PC-3 (cell line): ENCODE measurements at regions not wholly inside any gene's neighbourhood (a gene's known extent, or its start where the extent isn't known, plus 50 kb on each side); places are given as distances from the start of the nearest gene placed in this dataset.

Experiments used
- ATAC-seq: fragments of 200-7000 bp; cut with Tn5 transposase; 2 replicates; pipeline ENCODE4 v1.9.1; 2020; ENCODE audit warnings: mild to moderate bottlenecking, moderate library complexity
- BruUV-seq: library from RNA; stranded (reverse); fragments of 400-500 nt; replicated peaks from 2 replicates; lab custom pipeline; 2021; lab: Mats Ljungman, UMichigan
- CTCF ChIA-PET: fragments of 300-600 bp; sonication (Branson Sonifier 250); formaldehyde crosslinking; loops from one replicate; lab custom pipeline; 2022; ENCODE audit warnings: antibody characterized with exemption; lab: Charles Lee
- POLR2A ChIA-PET: fragments of 300-600 bp; sonication (Branson Sonifier 250); formaldehyde crosslinking; loops from one replicate; lab custom pipeline; 2022; ENCODE audit warnings: antibody characterized with exemption; ENCODE audit not compliant: unreplicated experiment; lab: Charles Lee
- DNase-seq: peaks from one replicate; pipeline ENCODE4 v3.0.0-alpha.2; 2015
- H2AFZ ChIP-seq: fragments of 300-600 bp; sonication (generic); 2 replicates; pipeline ENCODE4 v1.6.0; 2016; ENCODE audit warnings: antibody characterized with exemption, low read length
- H3F3A ChIP-seq: fragments of 300-600 bp; sonication (generic); one replicate; pipeline ENCODE4 v1.6.0; 2017; ENCODE audit warnings: antibody characterized with exemption, low read length, control low read depth, mild to moderate bottlenecking; ENCODE audit not compliant: unreplicated experiment
- H3K27ac ChIP-seq: fragments of 300-600 bp; sonication (generic); 2 replicates; pipeline ENCODE4 v1.5.1; 2016; ENCODE audit warnings: mild to moderate bottlenecking, low read length
- H3K27me3 ChIP-seq: fragments of 300-600 bp; sonication (generic); 2 replicates; pipeline ENCODE4 v1.6.1; 2016; ENCODE audit warnings: low read length, mixed read lengths
- H3K36me3 ChIP-seq: fragments of 300-600 bp; sonication (generic); 2 replicates; pipeline ENCODE4 v1.6.1; 2016; ENCODE audit warnings: low read depth, mixed run types, low read length, mixed read lengths
- H3K4me1 ChIP-seq: fragments of 300-600 bp; sonication (generic); 2 replicates; pipeline ENCODE4 v1.5.1; 2016; ENCODE audit warnings: low read length; ENCODE audit not compliant: insufficient read depth
- H3K4me2 ChIP-seq: fragments of 300-600 bp; sonication (generic); 2 replicates; pipeline ENCODE4 v1.6.0; 2016; ENCODE audit warnings: low read length
- H3K4me3 ChIP-seq: fragments of 300-600 bp; sonication (generic); 2 replicates; pipeline ENCODE4 v1.5.1; 2016; ENCODE audit warnings: mild to moderate bottlenecking, low read length, mixed read lengths
- H3K79me2 ChIP-seq: fragments of 300-600 bp; sonication (generic); 2 replicates; pipeline ENCODE4 v1.6.1; 2017; ENCODE audit warnings: low read length, mixed read lengths
- H3K9ac ChIP-seq: fragments of 300-600 bp; sonication (generic); 2 replicates; pipeline ENCODE4 v1.6.0; 2016; ENCODE audit warnings: mild to moderate bottlenecking, low read length
- H3K9me2 ChIP-seq: fragments of 300-600 bp; sonication (generic); replicated peaks from 2 replicates; pipeline ENCODE4 v1.6.1; 2016; ENCODE audit warnings: mixed run types, low read length, mixed read lengths
- H3K9me3 ChIP-seq: fragments of 300-600 bp; sonication (generic); 2 replicates; pipeline ENCODE4 v1.6.1; 2016; ENCODE audit warnings: low read length, mixed read lengths
- H4K20me1 ChIP-seq: fragments of 300-600 bp; sonication (generic); 2 replicates; pipeline ENCODE4 v1.6.1; 2016; ENCODE audit warnings: low read length, mixed read lengths
- EZH2 ChIP-seq: fragments of 300-600 bp; sonication (generic); IDR thresholded peaks from one replicate; pipeline ENCODE4 v1.6.1; 2017; ENCODE audit warnings: antibody characterized with exemption, mild to moderate bottlenecking, low read length; ENCODE audit not compliant: unreplicated experiment
- EZH2phosphoT487 ChIP-seq: fragments of 300-600 bp; sonication (generic); IDR thresholded peaks from 2 replicates; pipeline ENCODE4 v1.6.1; 2018; ENCODE audit warnings: mild to moderate bottlenecking, antibody characterized with exemption, low read length, borderline replicate concordance
- intact Hi-C: fragments of 100-400 bp; cut with micrococcal nuclease; formaldehyde crosslinking; loops from 2 replicates; pipeline ENCODE4 v1.9.0; 2023
- TF ChIP-seq, protein P1 (sequence below): fragments of 300-600 bp; sonication (generic); conservative IDR thresholded peaks from 2 replicates; pipeline ENCODE4 v1.5.1; 2017; ENCODE audit warnings: antibody characterized with exemption, low read depth, mild to moderate bottlenecking, low read length

DNA sequence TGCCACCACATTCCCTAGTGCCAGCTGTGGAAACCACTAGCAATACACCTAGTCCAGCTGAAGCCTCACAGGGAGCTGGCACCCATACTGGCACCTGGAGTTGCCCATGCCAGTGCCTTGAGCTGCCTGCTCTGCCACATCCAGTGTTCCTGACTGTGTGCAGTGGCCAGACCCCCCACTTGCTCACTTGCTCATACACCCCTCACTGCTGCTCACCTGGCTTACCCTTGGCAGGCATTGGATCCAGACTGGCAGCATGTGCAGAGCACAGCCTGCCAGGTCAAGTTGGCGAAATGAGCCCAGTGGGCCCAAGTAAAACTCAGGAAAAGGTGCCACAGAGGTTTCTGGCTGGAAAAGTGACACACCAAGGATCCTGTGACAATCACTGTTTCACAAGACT lies 1618.6 kb upstream of the PRMT6 start:
- no peaks in the 10 kb centered on the region for H3F3A ChIP-seq
- no peak overlapping the region for H3K4me2 ChIP-seq
- no peak overlapping the region for H3K27ac ChIP-seq
- intact Hi-C loops = no loop called here
- DNase-seq (no peak), ATAC-seq (no peak)
- no peaks in the 10 kb centered on the region for H3K36me3 ChIP-seq
- no peak overlapping the region for H3K4me3 ChIP-seq
- no peaks in the 10 kb centered on the region for H3K9me3 ChIP-seq
- H3K9me2 ChIP-seq = no peaks in the 10 kb centered on the region
- no peaks in the 10 kb centered on the region for H3K27me3 ChIP-seq
- no peak overlapping the region for H2AFZ ChIP-seq
- no TSS peak for BruUV-seq
- no peaks in the 10 kb centered on the region for H3K79me2 ChIP-seq
- TF ChIP-seq, protein P1, sequence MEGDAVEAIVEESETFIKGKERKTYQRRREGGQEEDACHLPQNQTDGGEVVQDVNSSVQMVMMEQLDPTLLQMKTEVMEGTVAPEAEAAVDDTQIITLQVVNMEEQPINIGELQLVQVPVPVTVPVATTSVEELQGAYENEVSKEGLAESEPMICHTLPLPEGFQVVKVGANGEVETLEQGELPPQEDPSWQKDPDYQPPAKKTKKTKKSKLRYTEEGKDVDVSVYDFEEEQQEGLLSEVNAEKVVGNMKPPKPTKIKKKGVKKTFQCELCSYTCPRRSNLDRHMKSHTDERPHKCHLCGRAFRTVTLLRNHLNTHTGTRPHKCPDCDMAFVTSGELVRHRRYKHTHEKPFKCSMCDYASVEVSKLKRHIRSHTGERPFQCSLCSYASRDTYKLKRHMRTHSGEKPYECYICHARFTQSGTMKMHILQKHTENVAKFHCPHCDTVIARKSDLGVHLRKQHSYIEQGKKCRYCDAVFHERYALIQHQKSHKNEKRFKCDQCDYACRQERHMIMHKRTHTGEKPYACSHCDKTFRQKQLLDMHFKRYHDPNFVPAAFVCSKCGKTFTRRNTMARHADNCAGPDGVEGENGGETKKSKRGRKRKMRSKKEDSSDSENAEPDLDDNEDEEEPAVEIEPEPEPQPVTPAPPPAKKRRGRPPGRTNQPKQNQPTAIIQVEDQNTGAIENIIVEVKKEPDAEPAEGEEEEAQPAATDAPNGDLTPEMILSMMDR = no peak
- TF ChIP-seq EZH2 (no peak), EZH2phosphoT487 (no peak)
- CTCF ChIA-PET = no interaction called here
- POLR2A ChIA-PET = no interaction called here
- H3K4me1 ChIP-seq = no peaks in the 10 kb centered on the region
- H4K20me1 ChIP-seq = no peaks in the 10 kb centered on the region
- no peak overlapping the region for H3K9ac ChIP-seq

DNA sequence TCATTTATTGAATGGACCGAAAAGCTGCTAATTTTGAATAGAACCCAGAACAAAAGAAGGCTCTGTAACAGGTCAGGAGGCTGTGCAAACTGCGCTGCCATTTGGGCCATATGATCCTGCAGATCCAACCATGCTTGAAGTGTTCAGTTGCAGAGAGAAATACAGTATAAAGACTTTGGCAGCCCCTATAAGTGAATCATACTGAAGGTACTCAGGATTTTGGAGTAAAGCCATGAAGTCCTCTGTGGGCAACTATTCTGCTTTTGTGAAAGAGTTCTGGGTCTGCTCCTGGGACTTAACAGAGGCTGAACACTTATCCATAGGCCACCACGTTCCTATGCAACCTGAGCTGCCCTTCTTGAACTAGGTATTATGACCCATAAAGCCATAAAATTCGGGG lies 1613.6 kb upstream of the PRMT6 start:
- no TSS peak for BruUV-seq
- intact Hi-C loops = no loop called here

DNA sequence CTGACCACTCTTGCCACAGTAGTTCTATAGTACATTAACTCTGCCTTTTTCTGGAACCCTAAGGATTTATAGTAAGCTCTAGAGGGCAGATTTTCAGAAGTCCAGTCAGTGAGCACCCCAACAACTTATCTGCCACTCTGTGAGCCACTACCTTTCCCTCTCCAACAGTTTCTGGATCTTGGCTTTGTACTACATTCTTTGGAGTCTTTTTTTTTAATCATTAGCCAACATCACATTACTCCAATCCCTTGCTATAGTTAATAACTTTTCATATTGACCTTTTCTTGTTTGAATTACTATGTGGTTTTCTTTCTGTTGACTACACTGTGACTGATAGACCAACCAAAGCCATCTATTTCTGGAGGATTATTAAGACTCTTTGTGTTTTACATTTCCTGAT lies 1596.7 kb upstream of the PRMT6 start:
- TF ChIP-seq, protein P1 = no peak
- TF ChIP-seq EZH2 = no peak
- TF ChIP-seq EZH2phosphoT487 = no peak
- ATAC-seq = no peak
- Histone ChIP-seq H2AFZ (no peak overlapping the region), H3K79me2 (no peaks in the 10 kb centered on the region), H3K9me3 (no peaks in the 10 kb centered on the region), H4K20me1 (no peaks in the 10 kb centered on the region), H3K27me3 (no peaks in the 10 kb centered on the region), H3K4me2 (no peak overlapping the region), H3K4me3 (no peak overlapping the region), H3K4me1 (no peaks in the 10 kb centered on the region), H3F3A (no peaks in the 10 kb centered on the region), H3K9me2 (no peaks in the 10 kb centered on the region), H3K27ac (no peak overlapping the region), H3K36me3 (no peaks in the 10 kb centered on the region), H3K9ac (no peak overlapping the region)
- intact Hi-C loops = loop anchor here (10.0 kb wide), 2 partner anchors 145 to 335 kb away; no protein-coding TSS in a partner anchor
- BruUV-seq = no TSS peak
- POLR2A ChIA-PET = no interaction called here
- no peak for DNase-seq
- CTCF ChIA-PET = no interaction called here

More for the DNA sequence above, 1613.6 kb upstream of the PRMT6 start:
- H3K4me2 ChIP-seq = no peak overlapping the region
- no peaks in the 10 kb centered on the region for H3K79me2 ChIP-seq
- TF ChIP-seq, protein P1 = no peak
- TF ChIP-seq EZH2phosphoT487 = no peak
- no peak for TF ChIP-seq EZH2
- H3K9me3 ChIP-seq = no peaks in the 10 kb centered on the region
- H4K20me1 ChIP-seq = no peaks in the 10 kb centered on the region
- H3K9ac ChIP-seq = no peak overlapping the region
- H2AFZ ChIP-seq = no peak overlapping the region
- ATAC-seq (no peak; the same call in 1 of the 2 replicates), DNase-seq (no peak)
- H3K4me3 ChIP-seq = no peak overlapping the region
- H3K36me3 ChIP-seq = no peaks in the 10 kb centered on the region
- H3K27me3 ChIP-seq = no peaks in the 10 kb centered on the region
- H3K9me2 ChIP-seq = no peaks in the 10 kb centered on the region
- ChIA-PET CTCF (no interaction called here), POLR2A (no interaction called here)
- H3K27ac ChIP-seq = no peak overlapping the region
- no peaks in the 10 kb centered on the region for H3K4me1 ChIP-seq
- no peaks in the 10 kb centered on the region for H3F3A ChIP-seq
